ENCODE measurements at regions not wholly inside any gene's neighbourhood (a gene's known extent, or its start where the extent isn't known, plus 50 kb on each side); places are given as distances from the start of the nearest gene placed in this dataset.

DNA sequence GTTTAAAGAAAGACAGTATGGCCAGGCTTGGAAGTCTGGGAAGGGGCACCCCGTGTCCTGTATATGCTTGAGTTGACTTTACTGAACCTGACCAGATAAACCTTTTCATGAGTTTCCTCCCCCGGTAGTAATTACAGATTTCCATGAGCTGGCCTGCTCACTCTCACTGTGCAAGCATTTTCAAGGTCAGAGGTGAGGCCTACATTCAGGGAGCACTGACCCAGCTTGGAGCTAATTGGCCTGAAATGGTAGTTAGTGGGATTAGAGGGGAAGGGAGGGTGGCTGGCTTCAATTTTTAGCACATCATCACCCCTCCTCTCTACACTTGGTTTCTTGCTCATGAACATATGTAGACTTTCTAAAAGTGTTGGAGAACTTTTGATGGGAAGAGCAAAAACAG, 99.2 kb downstream of the PSAT1 start:
- TF ChIP-seq, protein P1, sequence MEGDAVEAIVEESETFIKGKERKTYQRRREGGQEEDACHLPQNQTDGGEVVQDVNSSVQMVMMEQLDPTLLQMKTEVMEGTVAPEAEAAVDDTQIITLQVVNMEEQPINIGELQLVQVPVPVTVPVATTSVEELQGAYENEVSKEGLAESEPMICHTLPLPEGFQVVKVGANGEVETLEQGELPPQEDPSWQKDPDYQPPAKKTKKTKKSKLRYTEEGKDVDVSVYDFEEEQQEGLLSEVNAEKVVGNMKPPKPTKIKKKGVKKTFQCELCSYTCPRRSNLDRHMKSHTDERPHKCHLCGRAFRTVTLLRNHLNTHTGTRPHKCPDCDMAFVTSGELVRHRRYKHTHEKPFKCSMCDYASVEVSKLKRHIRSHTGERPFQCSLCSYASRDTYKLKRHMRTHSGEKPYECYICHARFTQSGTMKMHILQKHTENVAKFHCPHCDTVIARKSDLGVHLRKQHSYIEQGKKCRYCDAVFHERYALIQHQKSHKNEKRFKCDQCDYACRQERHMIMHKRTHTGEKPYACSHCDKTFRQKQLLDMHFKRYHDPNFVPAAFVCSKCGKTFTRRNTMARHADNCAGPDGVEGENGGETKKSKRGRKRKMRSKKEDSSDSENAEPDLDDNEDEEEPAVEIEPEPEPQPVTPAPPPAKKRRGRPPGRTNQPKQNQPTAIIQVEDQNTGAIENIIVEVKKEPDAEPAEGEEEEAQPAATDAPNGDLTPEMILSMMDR (IDR thresholded peaks at IDR 0.05), result no peak
- no peak for TF ChIP-seq POLR2A (IDR thresholded peaks at IDR 0.05)
- TF ChIP-seq EP300 (IDR thresholded peaks at IDR 0.05), result no peak

Data from ovary (tissue), 3 donors.